Duodenal mucosa (tissue), 2 donors: ENCODE measurements at regions not wholly inside any gene's neighbourhood (a gene's known extent, or its start where the extent isn't known, plus 50 kb on each side); places are given as distances from the start of the nearest gene placed in this dataset.
"Not testable (repeated sequence)": the region's sequence is repeated elsewhere in the genome, so short reads cannot be mapped to it uniquely, and the experiment has no call there.

Experiments
- H3K27ac ChIP-seq: one replicate; pipeline ENCODE4 v1.7.0; 2013; ENCODE audit warnings: low read depth, low read length
- H3K27me3 ChIP-seq, 2 donors: one replicate each; pipeline ENCODE4 v1.7.0; 2013; ENCODE audit warnings: low read length in 2 of 2, control low read depth in 1 of 2; ENCODE audit not compliant: insufficient read depth in 2 of 2, control insufficient read depth in 1 of 2
- H3K36me3 ChIP-seq, 2 donors: one replicate each; pipeline ENCODE4 v1.7.0; 2013; ENCODE audit warnings: low read length in 2 of 2, control low read depth in 1 of 2; ENCODE audit not compliant: insufficient read depth in 2 of 2, control insufficient read depth in 1 of 2
- H3K4me1 ChIP-seq, 2 donors: one replicate each; pipeline ENCODE4 v1.7.0; 2013; ENCODE audit warnings: low read length in 2 of 2, control low read depth in 1 of 2; ENCODE audit not compliant: insufficient read depth in 2 of 2, control insufficient read depth in 1 of 2
- H3K4me3 ChIP-seq, 2 donors: one replicate each; pipeline ENCODE4 v1.7.0; 2013; ENCODE audit warnings: low read length in 2 of 2, low read depth in 1 of 2
- H3K9ac ChIP-seq, 2 donors: one replicate each; pipeline ENCODE4 v1.7.0; 2013; ENCODE audit warnings: low read length in 2 of 2, low read depth in 1 of 2
- H3K9me3 ChIP-seq, 2 donors: one replicate each; pipeline ENCODE4 v1.7.0; 2013; ENCODE audit warnings: low read length in 2 of 2, control low read depth in 1 of 2; ENCODE audit not compliant: control insufficient read depth in 1 of 2

- Histone ChIP-seq H3K9ac (no peak overlapping the region), H3K36me3 (no peaks in the 10 kb centered on the region), H3K4me3 (no peak overlapping the region), H3K27me3 (no peaks in the 10 kb centered on the region), H3K4me1 (peaks cover 13 to 14% of the 10 kb centered on the region in 2 donors), H3K27ac (no peak overlapping the region), H3K9me3 (peaks cover 11 to 13% of the 10 kb centered on the region in 2 donors)
Observed at GRCh38 chr4:78707268-78707667, 68.9 kb upstream of the BMP2K start.

DNA sequence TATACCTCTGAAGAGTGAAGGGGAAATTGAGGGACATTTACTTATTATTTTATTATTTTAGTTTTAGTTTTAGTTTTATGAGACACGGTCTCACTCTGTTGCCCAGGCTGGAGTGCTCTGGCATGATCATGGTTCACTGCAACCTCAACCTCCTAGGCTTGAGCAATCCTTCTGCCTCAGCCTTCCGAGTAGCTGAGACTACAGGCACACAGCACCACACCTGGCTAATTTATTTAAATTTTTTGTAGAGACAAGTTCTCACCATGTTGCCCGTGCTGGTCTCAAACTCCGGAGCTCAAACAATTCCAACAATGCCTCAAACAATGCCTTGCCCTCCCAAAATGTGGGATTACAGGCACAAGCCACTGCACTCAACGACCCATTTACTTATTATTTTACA is 68.4 kb upstream of the BMP2K start:
- H3K4me1 ChIP-seq = peaks cover 13 to 14% of the 10 kb centered on the region in 2 donors
- H3K27me3 ChIP-seq = no peaks in the 10 kb centered on the region
- H3K36me3 ChIP-seq = no peaks in the 10 kb centered on the region
- no peak overlapping the region for H3K27ac ChIP-seq
- peaks cover 6 to 8% of the 10 kb centered on the region in 2 donors for H3K9me3 ChIP-seq
- no peak overlapping the region for H3K9ac ChIP-seq
- no peak overlapping the region for H3K4me3 ChIP-seq

GRCh38 chr4:78710536-78710935 is 65.6 kb upstream of the BMP2K start:
- H3K4me1 ChIP-seq = peaks cover 4 to 6% of the 10 kb centered on the region in 2 donors

GRCh38 chr4:78711676-78712075 is 64.5 kb upstream of the BMP2K start:
- Histone ChIP-seq H3K9me3 (no peaks in the 10 kb centered on the region), H3K4me1 (no peaks in the 10 kb centered on the region), H3K27ac (no peak overlapping the region), H3K27me3 (no peaks in the 10 kb centered on the region), H3K9ac (no peak overlapping the region), H3K36me3 (no peaks in the 10 kb centered on the region), H3K4me3 (no peak overlapping the region)

More at GRCh38 chr4:78710536-78710935, 65.6 kb upstream of the BMP2K start:
- Histone ChIP-seq H3K4me3 (no peak overlapping the region), H3K9me3 (no peaks in the 10 kb centered on the region), H3K36me3 (no peaks in the 10 kb centered on the region), H3K9ac (no peak overlapping the region), H3K27ac (no peak overlapping the region), H3K27me3 (no peaks in the 10 kb centered on the region)

DNA sequence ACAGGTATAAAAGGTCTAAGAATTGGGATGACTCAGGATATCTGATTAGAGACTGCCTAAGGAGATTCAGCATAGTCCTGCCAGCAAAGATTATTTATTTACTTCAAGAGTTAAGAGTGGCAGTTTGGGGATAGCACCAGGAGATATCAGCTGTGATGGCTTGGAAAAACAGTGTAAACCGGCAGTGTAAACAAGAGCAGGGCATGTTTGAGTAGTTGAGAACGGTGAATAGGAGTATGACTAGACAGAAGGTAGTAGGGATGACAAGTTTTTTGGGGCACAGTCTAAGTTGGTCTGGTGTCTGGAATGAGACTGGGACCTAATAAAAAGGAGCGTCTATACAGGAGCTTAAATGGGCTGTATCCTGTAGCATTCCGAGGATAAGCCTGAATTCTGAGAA is 61.6 kb upstream of the BMP2K start:
- not testable (repeated sequence) for H3K27me3 ChIP-seq, H3K9ac ChIP-seq, H3K4me3 ChIP-seq, H3K9me3 ChIP-seq, H3K27ac ChIP-seq, H3K36me3 ChIP-seq, H3K4me1 ChIP-seq

DNA sequence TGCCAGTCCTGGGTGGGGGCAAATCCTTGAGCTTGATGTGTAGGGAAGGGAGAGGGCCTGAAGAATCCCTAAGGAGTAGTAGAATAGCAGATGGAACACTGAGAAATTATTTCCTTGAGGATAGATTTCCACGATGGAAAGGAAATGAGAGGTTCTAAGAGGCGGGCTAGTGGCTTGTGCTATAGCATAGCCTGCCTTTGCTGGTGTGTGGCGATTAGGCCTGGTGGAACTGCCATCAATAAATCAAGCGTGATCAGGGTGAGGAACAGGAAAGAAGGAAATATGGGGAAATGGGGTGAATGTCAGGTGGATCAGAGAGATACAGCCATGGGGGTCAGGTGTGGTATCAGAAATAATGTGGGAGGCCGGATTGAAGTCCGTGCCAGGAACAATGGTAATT is 60.8 kb upstream of the BMP2K start:
- H3K27ac ChIP-seq, H3K4me3 ChIP-seq, H3K4me1 ChIP-seq, H3K9me3 ChIP-seq, H3K27me3 ChIP-seq, H3K9ac ChIP-seq, H3K36me3 ChIP-seq: not testable (repeated sequence)

- not testable (repeated sequence) for H3K36me3 ChIP-seq, H3K9me3 ChIP-seq, H3K4me3 ChIP-seq
Observed at GRCh38 chr4:78717712-78718111, 58.4 kb upstream of the BMP2K start.

GRCh38 chr4:78720204-78720603 is 55.9 kb upstream of the BMP2K start:
- H3K9me3 ChIP-seq = no peaks in the 10 kb centered on the region
- no peak overlapping the region for H3K9ac ChIP-seq
- peaks cover 0 to 7% of the 10 kb centered on the region in 2 donors for H3K4me1 ChIP-seq
- no peak overlapping the region for H3K27ac ChIP-seq
- H3K4me3 ChIP-seq = no peak overlapping the region
- no peaks in the 10 kb centered on the region for H3K36me3 ChIP-seq
- no peaks in the 10 kb centered on the region for H3K27me3 ChIP-seq

More at GRCh38 chr4:78717712-78718111, 58.4 kb upstream of the BMP2K start:
- not testable (repeated sequence) for H3K27me3 ChIP-seq, H3K27ac ChIP-seq, H3K4me1 ChIP-seq, H3K9ac ChIP-seq

DNA sequence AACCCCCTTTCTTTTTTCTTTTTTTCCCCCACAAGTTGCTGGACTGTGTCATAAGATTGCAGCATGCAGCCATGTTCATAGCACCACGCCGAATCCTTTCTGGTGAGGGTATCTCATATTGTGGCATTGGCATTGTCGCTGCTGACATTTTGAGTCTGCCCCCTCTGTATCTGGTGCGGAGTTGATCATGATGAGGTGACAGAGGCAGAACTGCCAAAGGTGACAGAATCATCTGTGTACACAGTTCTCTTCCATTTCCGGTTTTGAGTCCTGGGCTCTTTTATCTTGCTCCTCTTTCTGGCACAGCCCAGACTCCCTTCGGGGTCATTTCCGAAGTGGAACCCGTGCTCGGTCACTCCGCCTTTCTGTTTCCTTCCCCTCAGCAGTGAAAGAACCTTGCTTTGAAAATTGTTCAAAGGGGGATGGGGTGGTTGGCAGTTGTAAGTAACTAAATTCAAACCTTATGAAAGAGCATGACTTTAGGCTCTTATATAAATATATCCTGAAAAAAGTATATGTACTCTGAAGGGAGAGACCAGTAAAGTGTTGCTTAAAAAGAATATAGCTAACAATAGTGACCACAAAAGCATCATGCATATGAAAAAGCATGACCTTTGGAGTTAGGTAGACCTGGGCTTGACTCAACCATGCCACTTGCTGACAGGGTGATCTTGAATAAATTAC is 55.0 kb upstream of the BMP2K start:
- H3K9ac ChIP-seq = no peak overlapping the region
- H3K4me1 ChIP-seq = peaks cover 0 to 7% of the 10 kb centered on the region in 2 donors
- H3K9me3 ChIP-seq = no peaks in the 10 kb centered on the region
- H3K27ac ChIP-seq = no peak overlapping the region
- H3K4me3 ChIP-seq = peak overlapping the region in 1 of 2 donors; percentile 4
- H3K27me3 ChIP-seq = no peaks in the 10 kb centered on the region
- H3K36me3 ChIP-seq = no peaks in the 10 kb centered on the region

DNA sequence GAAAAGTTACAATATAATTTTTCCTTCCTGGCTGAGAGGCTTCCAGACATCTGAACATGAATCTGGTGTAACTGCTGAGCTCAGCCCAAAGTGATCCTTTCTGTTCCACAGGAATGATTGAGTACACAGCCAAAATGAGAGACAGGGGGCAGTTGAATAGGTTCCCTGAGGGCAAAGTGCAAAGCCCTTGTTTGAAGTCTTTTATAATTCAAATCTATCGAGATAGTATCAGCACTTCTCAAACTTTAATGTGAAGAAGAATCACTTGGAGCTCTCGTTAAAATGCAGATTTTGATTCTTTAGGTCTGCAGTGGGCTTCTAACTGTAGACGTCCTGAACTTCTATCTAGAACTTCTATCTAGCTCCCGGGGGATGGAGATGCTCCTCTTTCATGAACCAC is 54.4 kb upstream of the BMP2K start:
- H3K27ac ChIP-seq = no peak overlapping the region
- H3K9me3 ChIP-seq = no peaks in the 10 kb centered on the region
- peaks cover 0 to 7% of the 10 kb centered on the region in 2 donors for H3K4me1 ChIP-seq
- H3K27me3 ChIP-seq = no peaks in the 10 kb centered on the region
- H3K4me3 ChIP-seq = no peak overlapping the region
- H3K36me3 ChIP-seq = no peaks in the 10 kb centered on the region
- H3K9ac ChIP-seq = no peak overlapping the region
